GM12878 (cell line): ENCODE measurements at regions not wholly inside any gene's neighbourhood (a gene's known extent, or its start where the extent isn't known, plus 50 kb on each side); places are given as distances from the start of the nearest gene placed in this dataset.
A peak's percentile ranks its signal among the peaks of the same experiment; 100 is the strongest.

Experiments used
- ATAC-seq: fragments of 200-7000 bp; cut with Tn5 transposase; 3 replicates; pipeline ENCODE4 v1.9.1; 2020; ENCODE audit warnings: mild to moderate bottlenecking, moderate library complexity
- BruUV-seq: library from RNA; stranded (reverse); fragments of 400-500 nt; replicated peaks from 2 replicates; lab custom pipeline; 2021; lab: Mats Ljungman, UMichigan
- CTCF ChIA-PET: fragments of 300-600 bp; sonication (Branson Sonifier 250); formaldehyde crosslinking; extraction: SDS; loops from one replicate; lab custom pipeline; 2021; ENCODE audit warnings: inconsistent platforms; lab: Yijun Ruan, JAX
- POLR2A ChIA-PET: fragments of 350-600 bp; formaldehyde crosslinking; extraction: SDS; loops from one replicate; lab custom pipeline; 2021; ENCODE audit warnings: inconsistent platforms; lab: Charles Lee
- RAD21 ChIA-PET: fragments of 300-600 bp; sonication (Branson Sonifier 250); formaldehyde crosslinking; loops from one replicate; lab custom pipeline; 2023; ENCODE audit warnings: antibody characterized with exemption; ENCODE audit not compliant: unreplicated experiment; lab: Charles Lee
- SMC1A ChIA-PET: fragments of 300-600 bp; sonication (Branson Sonifier 250); formaldehyde crosslinking; loops from one replicate; lab custom pipeline; 2023; ENCODE audit not compliant: unreplicated experiment, uncharacterized antibody; lab: Charles Lee
- DNase-seq: peaks from one replicate; pipeline ENCODE4 v3.0.0-alpha.2; 2011; ENCODE audit warnings: low read depth, low spot score
- FAIRE-seq: peaks from 3 replicates; lab custom pipeline; 2011; peaks lifted over from hg19 to GRCh38; lab: Jason Lieb, UNC
- H2AFZ ChIP-seq: 2 replicates; pipeline ENCODE4 v1.6.0; 2011; ENCODE audit warnings: low read depth, low read length, control low read depth; ENCODE audit not compliant: control insufficient read depth
- H3K27ac ChIP-seq: 2 replicates; pipeline ENCODE4 v1.5.1; 2011; ENCODE audit warnings: control low read depth; ENCODE audit not compliant: control insufficient read depth, insufficient read depth
- H3K27me3 ChIP-seq, 2 experiments: replicated peaks in 1 of 2; 2 replicates each; pipeline versions ENCODE4 v1.6.0 to v1.6.1; 2011; ENCODE audit warnings: low read length in 1 of 2; ENCODE audit not compliant: control insufficient read depth in 2 of 2, insufficient read depth in 2 of 2
- H3K36me3 ChIP-seq, 2 experiments: 2 replicates each; pipeline ENCODE4 v1.5.1; 2011; ENCODE audit warnings: low read length in 1 of 2; ENCODE audit not compliant: control insufficient read depth in 2 of 2, insufficient read depth in 2 of 2
- H3K4me1 ChIP-seq: 2 replicates; pipeline ENCODE4 v1.6.1; 2011; ENCODE audit warnings: mild to moderate bottlenecking, low read length, moderate library complexity, mixed read lengths; ENCODE audit not compliant: control insufficient read depth, insufficient read depth
- H3K4me2 ChIP-seq: 2 replicates; pipeline ENCODE4 v1.6.0; 2011; ENCODE audit warnings: control low read depth; ENCODE audit not compliant: control insufficient read depth, insufficient read depth
- H3K4me3 ChIP-seq: fragments of 200-600 bp; sonication (generic); 2 replicates; pipeline ENCODE4 v1.5.1; 2016
- H3K79me2 ChIP-seq: 2 replicates; pipeline ENCODE4 v1.6.0; 2011; ENCODE audit warnings: low read length; ENCODE audit not compliant: control insufficient read depth, insufficient read depth
- H3K9ac ChIP-seq: 2 replicates; pipeline ENCODE4 v1.8.0; 2011; ENCODE audit warnings: low read length, control low read depth, mixed read lengths; ENCODE audit not compliant: control insufficient read depth, insufficient read depth
- H3K9me3 ChIP-seq: replicated peaks from 3 replicates; pipeline ENCODE4 v1.5.1; 2011; ENCODE audit warnings: mild to moderate bottlenecking, low read length; ENCODE audit not compliant: control insufficient read depth, insufficient read depth
- H4K20me1 ChIP-seq: 2 replicates; pipeline ENCODE4 v1.6.0; 2011; ENCODE audit not compliant: control insufficient read depth, insufficient read depth
- EP300 ChIP-seq, 2 experiments: fragments of 150-350 bp in 1 of 2; IDR thresholded peaks; 2 replicates each; pipeline ENCODE4 v1.6.1; 2011 to 2012; ENCODE audit warnings: low read depth in 2 of 2, low read length in 2 of 2, borderline replicate concordance in 1 of 2, improper control_type of control experiment in 1 of 2, inconsistent platforms in 1 of 2; ENCODE audit not compliant: control insufficient read depth in 1 of 2
- HDAC2 ChIP-seq: fragments of 200-600 bp; sonication (generic); IDR thresholded peaks from 2 replicates; pipeline ENCODE4 v1.6.1; 2017
- HSF1 ChIP-seq: fragments of 150-350 bp; IDR thresholded peaks from 2 replicates; pipeline ENCODE4 v1.6.1; 2014; ENCODE audit warnings: mild to moderate bottlenecking, low read depth, low read length
- JUND ChIP-seq: IDR thresholded peaks from 2 replicates; pipeline ENCODE4 v1.6.1; 2012; ENCODE audit warnings: low read depth, mild to moderate bottlenecking, low read length, improper control_type of control experiment, moderate library complexity
- KAT2A ChIP-seq: conservative IDR thresholded peaks from 2 replicates; pipeline ENCODE4 v1.6.1; 2011; ENCODE audit warnings: low read depth, low read length; ENCODE audit not compliant: control insufficient read depth
- MLLT1 ChIP-seq: fragments of 450-650 bp; IDR thresholded peaks from 2 replicates; pipeline ENCODE4 v1.6.1; 2016; ENCODE audit warnings: mild to moderate bottlenecking
- RAD21 ChIP-seq: IDR thresholded peaks from 2 replicates; pipeline ENCODE4 v1.6.1; 2011; ENCODE audit warnings: mild to moderate bottlenecking, low read depth, low read length, moderate library complexity; ENCODE audit not compliant: insufficient read depth
- SIX5 ChIP-seq: IDR thresholded peaks from 2 replicates; pipeline ENCODE4 v1.6.1; 2011; ENCODE audit warnings: mild to moderate bottlenecking, low read depth, low read length, moderate library complexity; ENCODE audit not compliant: severe bottlenecking
- SUZ12 ChIP-seq: fragments of 200-600 bp; sonication (generic); IDR thresholded peaks from one replicate; pipeline ENCODE4 v1.6.1; 2018; ENCODE audit warnings: antibody characterized with exemption, mild to moderate bottlenecking; ENCODE audit not compliant: unreplicated experiment
- ZZZ3 ChIP-seq: IDR thresholded peaks from 2 replicates; pipeline ENCODE4 v1.6.1; 2011; ENCODE audit warnings: low read depth; ENCODE audit not compliant: control insufficient read depth, insufficient read length
- WGBS: methylation state at CpG from one replicate; pipeline ENCODE4 v1.1.6; 2016; ENCODE audit warnings: low lambda C conversion rate; ENCODE audit not compliant: insufficient replicate concordance, insufficient coverage; ENCODE audit errors: missing lambda C conversion rate; 5-methylcytosine and 5-hydroxymethylcytosine counted together
- in situ Hi-C: fragments of 300-500 bp; cut with MboI; formaldehyde crosslinking; loops from 9 replicates; pipeline ENCODE4 v1.14.3; 2018; ENCODE audit warnings: mixed read lengths
- intact Hi-C: fragments of 100-400 bp; cut with micrococcal nuclease; formaldehyde crosslinking; loops from one replicate; pipeline ENCODE4 v1.14.2; 2022; ENCODE audit not compliant: unreplicated experiment

- Histone ChIP-seq H3K4me1 (no peaks in the 10 kb centered on the region), H2AFZ (no peak overlapping the region), H3K9ac (no peak overlapping the region), H3K4me3 (no peak overlapping the region), H3K79me2 (no peaks in the 10 kb centered on the region), H3K36me3 (no peaks in the 10 kb centered on the region), H3K27ac (no peak overlapping the region), H4K20me1 (no peaks in the 10 kb centered on the region), H3K27me3 (no peaks in the 10 kb centered on the region), H3K9me3 (no peaks in the 10 kb centered on the region), H3K4me2 (no peak overlapping the region)
- in situ Hi-C loops (no loop called here), intact Hi-C loops (no loop called here)
- FAIRE-seq (no peak), DNase-seq (no peak), ATAC-seq (no peak)
- ChIA-PET SMC1A (interaction anchor here (1.2 kb wide), 1 partner anchor 52 kb away, joined by 3 read pairs; no protein-coding TSS in a partner anchor), CTCF (interaction anchor here (0.8 kb wide), 2 partner anchors 296 to 334 kb away, joined by 3 read pairs; no protein-coding TSS in a partner anchor), RAD21 (no interaction called here), POLR2A (no interaction called here)
- TF ChIP-seq RAD21 (0 out of 2 replicates have a peak, but pooled peaks have one; percentile 1), ZZZ3 (no peak)
- no TSS peak for BruUV-seq
- WGBS = 2% methylated on average over 5 of the region's 5 CpGs
These were observed 979.8 kb downstream of the VRK1 start for GRCh38 chr14:97776890-97777558.

GRCh38 chr14:97777622-97778355, 980.6 kb downstream of the VRK1 start:
- WGBS = 34% methylated on average over 9 of the region's 9 CpGs
- in situ Hi-C loops = no loop called here
- H3K36me3 ChIP-seq = no peaks in the 10 kb centered on the region
- ChIA-PET CTCF (interaction anchor here (0.8 to 1.0 kb wide), 2 partner anchors 41 to 295 kb away, joined by 3 read pairs; no protein-coding TSS in a partner anchor), POLR2A (no interaction called here), SMC1A (interaction anchor here (1.2 kb wide), 1 partner anchor 53 kb away, joined by 3 read pairs; no protein-coding TSS in a partner anchor), RAD21 (no interaction called here)
- H3K27ac ChIP-seq = no peak overlapping the region
- no peak for FAIRE-seq
- H3K4me2 ChIP-seq = no peak overlapping the region
- no peak for DNase-seq
- H4K20me1 ChIP-seq = no peaks in the 10 kb centered on the region
- H3K9ac ChIP-seq = no peak overlapping the region
- H3K4me3 ChIP-seq = no peak overlapping the region
- intact Hi-C loops = no loop called here
- H3K9me3 ChIP-seq = no peaks in the 10 kb centered on the region
- no peak overlapping the region for H2AFZ ChIP-seq
- no peak for ATAC-seq
- no peaks in the 10 kb centered on the region for H3K79me2 ChIP-seq
- no peaks in the 10 kb centered on the region for H3K27me3 ChIP-seq
- BruUV-seq = no TSS peak
- no peaks in the 10 kb centered on the region for H3K4me1 ChIP-seq
- no peak for TF ChIP-seq HDAC2
- no peak for TF ChIP-seq HSF1
- TF ChIP-seq EP300 (IDR thresholded peaks at IDR 0.05; ENCODE audit: borderline replicate concordance in 1 of 2, control insufficient read depth in 1 of 2, low read depth in 2 of 2, low read length in 2 of 2) = no peak
- TF ChIP-seq SUZ12 = no peak
- TF ChIP-seq JUND = no peak
- TF ChIP-seq KAT2A = no peak
- no peak for TF ChIP-seq SIX5
- no peak for TF ChIP-seq MLLT1
